ENCODE measurements at regions not wholly inside any gene's neighbourhood (a gene's known extent, or its start where the extent isn't known, plus 50 kb on each side); places are given as distances from the start of the nearest gene placed in this dataset.

DNA sequence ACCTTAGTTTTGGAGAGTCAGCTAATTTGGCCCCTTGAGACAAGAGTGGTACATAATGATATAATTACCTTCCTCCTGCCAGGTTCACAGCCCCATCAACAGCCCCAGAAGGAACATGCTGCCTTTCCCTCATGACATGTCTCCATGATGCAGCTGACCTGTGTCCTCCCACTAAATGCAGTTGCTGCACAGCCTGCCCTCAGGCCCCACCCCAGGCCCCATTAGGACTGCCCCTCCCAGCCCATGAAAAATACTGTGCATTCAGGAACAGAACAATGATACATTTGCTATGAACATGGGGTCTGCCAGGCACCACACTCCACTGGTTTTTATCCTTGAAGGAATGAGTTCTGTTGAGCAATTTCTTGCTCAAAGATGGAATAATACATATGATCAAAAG lies 176.4 kb downstream of the C5orf15 start:
- TF ChIP-seq, protein P1, sequence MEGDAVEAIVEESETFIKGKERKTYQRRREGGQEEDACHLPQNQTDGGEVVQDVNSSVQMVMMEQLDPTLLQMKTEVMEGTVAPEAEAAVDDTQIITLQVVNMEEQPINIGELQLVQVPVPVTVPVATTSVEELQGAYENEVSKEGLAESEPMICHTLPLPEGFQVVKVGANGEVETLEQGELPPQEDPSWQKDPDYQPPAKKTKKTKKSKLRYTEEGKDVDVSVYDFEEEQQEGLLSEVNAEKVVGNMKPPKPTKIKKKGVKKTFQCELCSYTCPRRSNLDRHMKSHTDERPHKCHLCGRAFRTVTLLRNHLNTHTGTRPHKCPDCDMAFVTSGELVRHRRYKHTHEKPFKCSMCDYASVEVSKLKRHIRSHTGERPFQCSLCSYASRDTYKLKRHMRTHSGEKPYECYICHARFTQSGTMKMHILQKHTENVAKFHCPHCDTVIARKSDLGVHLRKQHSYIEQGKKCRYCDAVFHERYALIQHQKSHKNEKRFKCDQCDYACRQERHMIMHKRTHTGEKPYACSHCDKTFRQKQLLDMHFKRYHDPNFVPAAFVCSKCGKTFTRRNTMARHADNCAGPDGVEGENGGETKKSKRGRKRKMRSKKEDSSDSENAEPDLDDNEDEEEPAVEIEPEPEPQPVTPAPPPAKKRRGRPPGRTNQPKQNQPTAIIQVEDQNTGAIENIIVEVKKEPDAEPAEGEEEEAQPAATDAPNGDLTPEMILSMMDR (IDR thresholded peaks at IDR 0.05; ENCODE audit: insufficient read depth, low read length, missing control alignments) = no peak
- no peak for DNase-seq (ENCODE audit: low read depth, low spot score)
- ChIA-PET POLR2A (no interaction called here), CTCF (no interaction called here)
- no peak overlapping the region for H3K4me3 ChIP-seq (ENCODE audit: low read depth, low read length)

DNA sequence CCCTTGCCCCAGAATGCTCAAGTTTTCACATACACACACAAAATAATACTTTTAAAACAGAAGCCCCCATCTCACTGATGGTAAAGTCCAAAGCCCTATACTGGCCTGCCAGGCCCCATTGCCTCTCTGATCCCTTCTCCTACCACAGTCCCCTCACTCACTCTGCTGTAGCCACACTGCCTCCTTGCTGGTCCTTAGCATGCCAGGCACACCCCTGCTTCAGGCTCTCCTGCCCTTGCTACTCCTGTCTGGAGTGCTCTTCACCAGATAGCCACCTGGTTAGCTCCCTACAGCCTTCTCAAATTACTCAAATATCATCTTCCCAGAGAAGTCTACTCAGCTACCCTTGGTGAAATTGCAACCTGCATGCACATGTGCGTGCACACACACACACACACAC lies 177.5 kb downstream of the C5orf15 start:
- DNase-seq (ENCODE audit: low read depth, low spot score) = no peak
- TF ChIP-seq, protein P1 (IDR thresholded peaks at IDR 0.05; ENCODE audit: insufficient read depth, low read length, missing control alignments) = no peak
- ChIA-PET POLR2A (no interaction called here), CTCF (no interaction called here)
- H3K4me3 ChIP-seq (ENCODE audit: low read depth, low read length) = no peak overlapping the region

DNA sequence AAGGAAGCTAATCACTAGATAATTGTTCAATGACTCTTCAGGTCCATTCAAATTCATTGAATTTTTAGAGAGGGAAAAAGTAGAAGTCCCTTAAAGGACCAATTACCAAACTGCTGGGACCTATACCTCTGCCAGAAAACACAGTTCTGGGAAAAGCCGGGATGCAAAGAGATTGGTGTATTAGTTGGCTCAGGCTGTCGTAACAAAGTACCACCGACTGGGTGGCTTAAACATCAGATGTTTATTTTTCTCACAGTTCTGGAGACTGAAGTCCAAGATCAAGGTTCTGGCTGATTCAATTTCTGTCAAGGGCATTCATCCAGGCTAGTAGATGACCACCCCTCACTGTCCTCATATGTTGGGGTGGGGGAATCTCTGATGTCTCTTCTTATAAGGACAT lies 177.1 kb upstream of the FSTL4 start:
- no peak for DNase-seq (ENCODE audit: low read depth, low spot score)
- POLR2A ChIA-PET = no interaction called here
- TF ChIP-seq, protein P1 (IDR thresholded peaks at IDR 0.05; ENCODE audit: insufficient read depth, low read length, missing control alignments) = no peak
- CTCF ChIA-PET = no interaction called here
- H3K4me3 ChIP-seq (ENCODE audit: low read depth, low read length) = no peak overlapping the region

DNA sequence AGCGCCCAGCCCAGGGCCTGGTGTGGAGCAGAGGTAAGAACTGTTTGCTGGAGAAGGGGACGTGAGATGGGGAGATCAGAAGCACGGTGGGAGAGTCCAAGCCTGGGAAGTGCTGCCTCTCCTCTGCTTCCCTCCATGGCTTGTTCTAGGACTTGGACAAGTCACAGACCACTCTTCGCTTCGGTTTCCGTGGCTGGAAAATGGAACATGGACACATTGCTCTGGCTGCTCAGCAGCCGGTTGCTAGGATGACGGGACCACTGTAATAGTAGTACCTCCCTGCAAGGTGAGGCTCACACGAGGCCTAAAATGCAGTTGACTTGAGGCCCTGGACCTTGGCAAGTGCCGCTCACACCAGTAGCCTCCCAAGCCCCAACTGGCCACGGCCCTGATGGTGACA lies 175.8 kb upstream of the FSTL4 start:
- DNase-seq (ENCODE audit: low read depth, low spot score) = no peak
- TF ChIP-seq, protein P1 (IDR thresholded peaks at IDR 0.05; ENCODE audit: insufficient read depth, low read length, missing control alignments) = no peak
- CTCF ChIA-PET = no interaction called here
- POLR2A ChIA-PET = no interaction called here
- no peak overlapping the region for H3K4me3 ChIP-seq (ENCODE audit: low read depth, low read length)

DNA sequence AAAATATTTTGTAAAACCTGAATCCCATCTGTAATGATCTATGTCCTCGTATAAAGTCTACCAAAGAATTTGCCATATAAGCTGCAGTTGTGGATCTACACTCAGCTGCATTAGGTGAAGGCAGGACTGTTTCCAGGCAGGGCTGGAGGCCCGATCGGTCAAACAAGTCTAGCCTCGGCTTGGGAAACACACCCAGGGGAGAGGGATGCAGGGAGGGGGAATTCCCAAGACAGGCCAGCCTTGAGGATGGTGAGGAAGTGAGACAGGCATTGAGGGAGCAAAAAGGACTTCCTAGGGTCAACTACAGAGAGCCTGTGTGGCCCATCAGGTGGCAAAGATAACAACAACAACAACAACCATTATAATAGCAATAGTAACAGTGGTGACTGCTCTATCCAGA lies 174.1 kb upstream of the FSTL4 start:
- CTCF ChIA-PET = no interaction called here
- POLR2A ChIA-PET = no interaction called here
- H3K4me3 ChIP-seq (ENCODE audit: low read depth, low read length) = no peak overlapping the region
- no peak for DNase-seq (ENCODE audit: low read depth, low spot score)
- TF ChIP-seq, protein P1 (IDR thresholded peaks at IDR 0.05; ENCODE audit: insufficient read depth, low read length, missing control alignments) = no peak

DNA sequence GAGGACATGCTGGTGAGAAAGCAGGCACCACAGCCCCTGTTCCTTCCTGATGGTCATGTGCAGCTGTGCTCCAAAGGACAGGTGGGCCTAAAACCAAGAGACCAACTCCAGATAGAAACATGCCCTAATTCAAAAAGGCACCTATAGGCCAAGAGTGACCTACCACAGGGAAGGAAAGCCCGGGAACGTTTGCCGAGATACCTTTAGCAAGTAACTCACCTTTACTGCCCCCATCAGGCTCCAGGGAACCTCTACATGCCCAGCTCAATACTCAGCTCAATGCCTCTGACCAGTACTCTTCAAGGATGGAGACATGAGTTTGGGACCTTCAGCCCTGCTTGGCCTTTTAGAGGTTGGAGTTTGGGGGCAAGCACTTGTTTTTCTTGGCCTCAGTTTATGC lies 172.8 kb upstream of the FSTL4 start:
- POLR2A ChIA-PET = no interaction called here
- CTCF ChIA-PET = no interaction called here
- no peak overlapping the region for H3K4me3 ChIP-seq (ENCODE audit: low read depth, low read length)
- TF ChIP-seq, protein P1 (IDR thresholded peaks at IDR 0.05; ENCODE audit: insufficient read depth, low read length, missing control alignments) = no peak
- DNase-seq (ENCODE audit: low read depth, low spot score) = no peak
